H1 (cell line): ENCODE measurements at regions not wholly inside any gene's neighbourhood (a gene's known extent, or its start where the extent isn't known, plus 50 kb on each side); places are given as distances from the start of the nearest gene placed in this dataset.

ENCODE experiments used
- ASH2L ChIP-seq: fragments of 200-600, 300-600 bp; sonication (generic); IDR thresholded peaks from one replicate; pipeline ENCODE4 v1.7.1; 2017; ENCODE audit warnings: low read length
- EP300 ChIP-seq, 2 experiments: IDR thresholded peaks; 1 replicate in 1 of 2; 2 replicates in 1 of 2; pipeline ENCODE4 v1.6.1; 2011 to 2012; ENCODE audit warnings: low read depth in 2 of 2, low read length in 2 of 2, mild to moderate bottlenecking in 2 of 2, borderline replicate concordance in 1 of 2, inconsistent platforms in 1 of 2, moderate library complexity in 1 of 2
- JUN ChIP-seq: IDR thresholded peaks from 2 replicates; pipeline ENCODE4 v1.6.1; 2011; ENCODE audit warnings: low read depth, mild to moderate bottlenecking, improper control_type of control experiment, low read length

- no peak for TF ChIP-seq EP300 (IDR thresholded peaks at IDR 0.05; ENCODE audit: borderline replicate concordance in 1 of 2, low read depth in 2 of 2, low read length in 2 of 2)
- no peak for TF ChIP-seq JUN
- peak; percentile 20 for TF ChIP-seq ASH2L
- TF ChIP-seq, all 59 proteins: peak for 3
These were observed 639.1 kb upstream of the SETBP1 start (continued) for GRCh38 chr18:44041553-44041952.
